AG04449 (cell line): ENCODE measurements at regions not wholly inside any gene's neighbourhood (a gene's known extent, or its start where the extent isn't known, plus 50 kb on each side); places are given as distances from the start of the nearest gene placed in this dataset.

Experiments
- CTCF ChIA-PET: fragments of 350-600 bp; formaldehyde crosslinking; extraction: SDS; loops from one replicate; lab custom pipeline; 2021; ENCODE audit warnings: antibody characterized with exemption; lab: Yijun Ruan, JAX
- POLR2A ChIA-PET: fragments of 400-600, 350-600 bp; formaldehyde crosslinking; extraction: SDS; loops from one replicate; lab custom pipeline; 2020; ENCODE audit warnings: antibody characterized with exemption, inconsistent platforms; lab: Yijun Ruan, JAX
- DNase-seq: peaks from one replicate; pipeline ENCODE4 v3.0.0-alpha.2; 2010; ENCODE audit warnings: low read depth, low spot score
- H3K4me3 ChIP-seq: 2 replicates; pipeline ENCODE4 v1.5.1; 2011; ENCODE audit warnings: low read depth, mild to moderate bottlenecking, control low read depth, low read length
- TF ChIP-seq, protein P1 (sequence below): IDR thresholded peaks from one replicate; pipeline ENCODE4 v1.5.1; 2011; ENCODE audit warnings: mild to moderate bottlenecking, moderate library complexity, low read length, control low read depth, inconsistent platforms; ENCODE audit not compliant: insufficient read depth; ENCODE audit errors: missing control alignments

DNA sequence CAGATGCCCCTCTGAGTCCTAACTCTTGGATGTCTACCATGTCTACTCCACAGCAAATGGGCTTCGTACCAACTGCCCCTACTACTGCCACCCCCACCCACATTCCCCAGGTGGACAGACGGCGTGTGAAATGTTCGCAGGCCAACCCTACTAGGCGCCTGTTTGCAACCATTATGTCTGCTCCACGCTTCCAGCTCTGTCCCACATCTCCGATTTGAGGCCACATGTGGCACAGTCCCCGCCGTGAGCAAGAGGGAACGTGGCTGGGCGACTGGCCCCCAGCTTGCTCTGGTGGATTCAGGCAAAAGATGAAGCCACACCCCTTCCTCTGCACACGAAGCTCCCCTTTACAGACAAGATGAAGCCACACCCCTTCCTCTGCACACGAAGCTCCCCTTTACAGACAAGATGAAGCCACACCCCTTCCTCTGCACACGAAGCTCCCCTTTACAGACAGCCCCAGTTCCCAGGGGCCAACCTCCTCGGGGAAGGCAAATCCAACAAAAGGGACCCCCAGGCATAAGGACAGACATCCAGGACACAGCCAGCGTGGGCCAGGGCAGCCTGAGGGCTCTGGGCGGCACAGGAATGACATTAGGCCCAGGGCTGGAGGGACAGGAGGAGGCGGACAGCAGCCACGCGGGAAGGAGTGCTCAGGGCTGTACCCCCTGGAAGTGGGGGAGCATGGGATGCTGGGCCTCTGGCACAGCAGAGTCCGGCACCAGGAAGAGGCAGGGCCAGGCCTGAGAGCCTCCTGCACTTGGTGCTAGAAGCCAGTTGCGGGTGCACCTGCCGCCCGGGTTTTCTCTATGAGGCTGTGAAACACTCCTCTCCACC lies 106.2 kb downstream of the SHANK2 start:
- H3K4me3 ChIP-seq = no peak overlapping the region
- TF ChIP-seq, protein P1, sequence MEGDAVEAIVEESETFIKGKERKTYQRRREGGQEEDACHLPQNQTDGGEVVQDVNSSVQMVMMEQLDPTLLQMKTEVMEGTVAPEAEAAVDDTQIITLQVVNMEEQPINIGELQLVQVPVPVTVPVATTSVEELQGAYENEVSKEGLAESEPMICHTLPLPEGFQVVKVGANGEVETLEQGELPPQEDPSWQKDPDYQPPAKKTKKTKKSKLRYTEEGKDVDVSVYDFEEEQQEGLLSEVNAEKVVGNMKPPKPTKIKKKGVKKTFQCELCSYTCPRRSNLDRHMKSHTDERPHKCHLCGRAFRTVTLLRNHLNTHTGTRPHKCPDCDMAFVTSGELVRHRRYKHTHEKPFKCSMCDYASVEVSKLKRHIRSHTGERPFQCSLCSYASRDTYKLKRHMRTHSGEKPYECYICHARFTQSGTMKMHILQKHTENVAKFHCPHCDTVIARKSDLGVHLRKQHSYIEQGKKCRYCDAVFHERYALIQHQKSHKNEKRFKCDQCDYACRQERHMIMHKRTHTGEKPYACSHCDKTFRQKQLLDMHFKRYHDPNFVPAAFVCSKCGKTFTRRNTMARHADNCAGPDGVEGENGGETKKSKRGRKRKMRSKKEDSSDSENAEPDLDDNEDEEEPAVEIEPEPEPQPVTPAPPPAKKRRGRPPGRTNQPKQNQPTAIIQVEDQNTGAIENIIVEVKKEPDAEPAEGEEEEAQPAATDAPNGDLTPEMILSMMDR = no peak
- ChIA-PET CTCF (no interaction called here), POLR2A (no interaction called here)
- DNase-seq = no peak

DNA sequence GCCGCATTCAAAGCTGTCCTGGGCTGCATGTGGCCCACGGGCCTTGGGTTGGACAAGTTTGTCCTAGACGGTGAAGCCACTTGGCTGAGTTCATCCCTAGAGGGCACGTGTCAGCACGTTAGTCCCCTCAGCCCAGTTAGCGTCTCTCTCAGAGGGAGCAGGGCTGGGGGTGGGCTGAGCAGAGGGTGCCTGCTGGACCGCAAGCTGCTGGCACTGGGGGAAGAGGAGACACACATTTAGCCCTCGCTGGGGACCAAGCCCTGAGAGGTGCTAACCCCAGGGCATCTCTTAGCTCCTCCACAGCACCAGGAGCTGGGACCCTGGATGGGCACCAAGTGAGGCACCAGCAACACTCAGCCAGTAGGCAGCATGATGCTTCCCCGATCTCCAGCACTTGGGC lies 107.0 kb downstream of the SHANK2 start:
- DNase-seq = no peak
- POLR2A ChIA-PET = no interaction called here
- H3K4me3 ChIP-seq = no peak overlapping the region
- CTCF ChIA-PET = no interaction called here
- TF ChIP-seq, protein P1 = no peak

DNA sequence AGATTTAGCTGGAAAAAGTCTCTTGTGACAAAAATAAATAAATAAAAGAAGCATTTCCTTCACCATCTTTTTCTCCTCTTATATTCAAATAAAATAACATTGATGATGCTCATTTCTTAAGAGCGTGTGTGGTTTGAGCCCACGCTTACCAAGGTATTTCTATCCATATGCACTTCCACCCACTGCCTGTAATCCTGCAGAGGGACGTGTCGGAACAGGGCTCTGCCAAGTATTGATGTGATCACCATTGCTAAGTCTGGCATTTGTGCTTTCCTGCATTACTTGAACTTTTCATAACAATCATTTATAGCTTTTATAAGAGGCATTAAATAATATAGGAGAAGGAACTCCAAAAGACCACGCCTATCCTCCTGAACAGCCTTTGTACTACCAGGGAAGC lies 107.6 kb downstream of the SHANK2 start:
- DNase-seq = no peak
- TF ChIP-seq, protein P1 = no peak
- ChIA-PET CTCF (no interaction called here), POLR2A (no interaction called here)
- H3K4me3 ChIP-seq = no peak overlapping the region

DNA sequence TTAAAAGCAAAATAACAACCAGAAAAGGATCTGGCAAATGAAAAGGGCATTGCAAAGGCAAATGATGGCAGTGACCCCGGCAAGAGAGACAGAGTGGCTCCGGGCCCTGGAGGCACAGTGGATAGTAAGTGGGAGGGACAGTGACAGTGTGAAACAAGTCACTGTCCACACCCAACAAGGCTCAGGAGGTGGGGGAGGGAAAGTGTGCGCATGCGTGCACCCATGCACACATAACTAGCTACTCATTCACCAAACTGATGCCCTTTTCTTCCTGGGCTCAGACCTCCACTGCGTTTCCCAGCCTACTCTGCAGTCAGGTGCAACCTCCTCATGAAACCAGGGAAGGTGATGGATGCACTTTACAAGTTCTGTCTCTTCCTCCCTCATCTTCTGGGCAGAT lies 108.4 kb downstream of the SHANK2 start:
- DNase-seq = no peak
- POLR2A ChIA-PET = no interaction called here

DNA sequence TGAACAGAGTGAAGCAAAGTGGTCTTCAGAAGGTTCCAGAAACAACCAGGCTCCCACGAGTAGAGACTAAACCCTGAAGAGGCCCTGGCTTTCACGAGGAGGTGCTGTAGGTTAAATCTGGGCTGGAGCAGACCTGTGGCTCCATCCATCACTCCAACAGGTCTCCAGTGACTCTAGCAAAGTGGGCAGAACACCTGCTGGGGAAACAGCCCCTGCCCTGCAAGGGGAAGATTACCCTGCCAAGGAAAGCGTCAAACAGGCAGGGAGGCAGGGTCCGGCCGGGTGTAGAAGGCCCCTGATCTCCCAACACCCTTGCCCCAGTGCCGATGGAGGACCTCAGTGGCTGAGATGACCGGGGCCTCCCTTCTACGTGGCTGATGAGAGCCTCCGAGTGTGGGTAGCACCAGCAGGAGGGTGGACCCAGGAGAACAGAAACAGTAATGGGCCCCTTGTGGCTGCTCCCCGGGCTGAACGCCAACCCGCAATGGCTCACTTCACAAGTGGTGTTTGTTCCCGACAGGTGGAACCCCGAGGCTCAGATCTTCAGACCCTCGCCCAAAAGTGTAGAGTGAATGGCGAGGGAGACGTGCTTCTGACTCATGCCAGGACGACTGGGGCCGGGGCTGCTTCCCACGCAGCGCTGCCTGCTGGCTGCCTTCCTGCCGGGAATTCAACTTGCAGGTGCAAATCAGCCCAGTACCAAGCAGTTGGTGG lies 112.0 kb downstream of the SHANK2 start:
- no peak for DNase-seq
- no peak overlapping the region for H3K4me3 ChIP-seq
- POLR2A ChIA-PET = no interaction called here
- TF ChIP-seq, protein P1 = no peak
- CTCF ChIA-PET = no interaction called here

More for the DNA sequence above, 108.4 kb downstream of the SHANK2 start:
- CTCF ChIA-PET = no interaction called here
- TF ChIP-seq, protein P1 = no peak
- H3K4me3 ChIP-seq = no peak overlapping the region

DNA sequence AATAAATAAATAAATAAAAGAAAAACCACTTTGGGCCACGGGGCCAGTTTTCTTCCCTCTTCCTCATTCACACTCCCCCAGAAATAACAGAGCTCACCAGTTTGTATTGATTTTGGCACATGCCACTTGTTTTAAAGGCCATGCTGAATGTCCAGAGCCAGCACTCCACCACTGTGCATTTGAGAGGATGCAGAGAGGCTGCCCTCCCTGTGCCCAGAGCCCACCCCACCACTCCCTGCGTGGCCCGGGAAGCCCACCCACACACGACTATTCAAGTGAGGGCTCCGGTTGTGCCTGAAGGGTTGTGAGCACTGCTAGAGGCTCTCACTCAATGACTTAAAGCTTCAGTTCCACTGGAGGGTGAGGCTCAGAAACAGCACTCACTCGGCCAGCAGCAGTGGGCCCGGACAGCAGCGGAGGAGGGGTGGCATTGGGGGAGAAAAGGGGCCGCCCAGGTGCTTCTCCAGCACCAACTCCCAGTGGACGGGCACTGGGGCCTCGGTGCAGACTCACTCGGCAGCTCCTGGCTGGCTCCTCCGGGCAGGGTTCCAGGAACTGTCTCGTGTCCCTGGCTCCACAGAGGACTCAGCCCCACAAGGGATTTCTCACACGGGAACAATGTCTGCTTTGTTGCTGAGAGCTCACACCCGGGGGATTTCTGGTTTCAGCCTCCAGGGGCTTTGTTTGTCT lies 112.7 kb downstream of the SHANK2 start:
- POLR2A ChIA-PET = no interaction called here

More for the DNA sequence above, 112.7 kb downstream of the SHANK2 start:
- CTCF ChIA-PET = no interaction called here
- DNase-seq = no peak
- no peak overlapping the region for H3K4me3 ChIP-seq
- TF ChIP-seq, protein P1 = no peak
